CD4-positive, alpha-beta memory T cell (primary cell): ENCODE measurements at regions not wholly inside any gene's neighbourhood (a gene's known extent, or its start where the extent isn't known, plus 50 kb on each side); places are given as distances from the start of the nearest gene placed in this dataset.
"Not testable (repeated sequence)": the region's sequence is repeated elsewhere in the genome, so short reads cannot be mapped to it uniquely, and the experiment has no call there.

ENCODE experiments used
- CTCF ChIA-PET: fragments of 350-600 bp; sonication (Branson Sonifier 250); formaldehyde crosslinking; loops from one replicate; lab custom pipeline; 2021; ENCODE audit warnings: inconsistent platforms; ENCODE audit not compliant: partially characterized antibody; lab: Charles Lee
- POLR2A ChIA-PET: fragments of 350-600 bp; sonication (Branson Sonifier 250); formaldehyde crosslinking; loops from one replicate; lab custom pipeline; 2021; ENCODE audit not compliant: partially characterized antibody; lab: Charles Lee
- DNase-seq, 5 donors: peaks; one replicate each; pipeline versions ENCODE4 v3.0.0 to v3.0.0-alpha.2; 2020 to 2022; ENCODE audit warnings: mixed read lengths in 1 of 5
- H3K27ac ChIP-seq: one replicate; pipeline ENCODE4 v1.7.0; 2013; ENCODE audit warnings: low read depth, low read length
- H3K27me3 ChIP-seq: 2 replicates; pipeline ENCODE4 v1.7.0; 2013; ENCODE audit warnings: mild to moderate bottlenecking, low read length, moderate library complexity; ENCODE audit not compliant: insufficient read depth
- H3K36me3 ChIP-seq: 2 replicates; pipeline ENCODE4 v1.7.0; 2013; ENCODE audit warnings: mild to moderate bottlenecking, low read length, moderate library complexity; ENCODE audit not compliant: insufficient read depth
- H3K4me1 ChIP-seq: 2 replicates; pipeline ENCODE4 v1.7.0; 2013; ENCODE audit warnings: mild to moderate bottlenecking, low read length, moderate library complexity; ENCODE audit not compliant: insufficient read depth
- H3K4me3 ChIP-seq, 2 donors: one replicate each; pipeline ENCODE4 v1.7.0; 2013; ENCODE audit warnings: low read length in 2 of 2, mild to moderate bottlenecking in 1 of 2
- H3K9me3 ChIP-seq, 2 donors: one replicate each; pipeline ENCODE4 v1.7.0; 2013; ENCODE audit warnings: low read length in 2 of 2, control low read depth in 1 of 2; ENCODE audit not compliant: control insufficient read depth in 1 of 2
- H3K27ac Mint-ChIP-seq, 7 donors: one replicate each; pipeline ENCODE4 v1.8.0; 2020 to 2021; ENCODE audit warnings: mixed read lengths in 7 of 7, mild to moderate bottlenecking in 6 of 7, inconsistent platforms in 3 of 7, moderate library complexity in 3 of 7
- H3K27me3 Mint-ChIP-seq, 2 donors: one replicate each; pipeline ENCODE4 v1.8.0; 2020 to 2021; ENCODE audit warnings: mixed read lengths in 2 of 2
- H3K36me3 Mint-ChIP-seq, 2 donors: one replicate each; pipeline ENCODE4 v1.8.0; 2020 to 2021; ENCODE audit warnings: mixed read lengths in 2 of 2, inconsistent platforms in 1 of 2, mild to moderate bottlenecking in 1 of 2
- H3K4me1 Mint-ChIP-seq, 4 donors: one replicate each; pipeline ENCODE4 v1.8.0; 2020 to 2021; ENCODE audit warnings: mixed read lengths in 4 of 4, mild to moderate bottlenecking in 1 of 4
- H3K4me3 Mint-ChIP-seq, 8 donors: one replicate each; pipeline ENCODE4 v1.8.0; 2020 to 2021; ENCODE audit warnings: mixed read lengths in 8 of 8, mild to moderate bottlenecking in 7 of 8, moderate library complexity in 6 of 8, inconsistent platforms in 3 of 8
- H3K9me3 Mint-ChIP-seq, 8 donors: one replicate each; pipeline ENCODE4 v1.8.0; 2020 to 2021; ENCODE audit warnings: mixed read lengths in 8 of 8, mild to moderate bottlenecking in 5 of 8, inconsistent platforms in 3 of 8, moderate library complexity in 1 of 8
- intact Hi-C: fragments of 100-400 bp; cut with micrococcal nuclease; formaldehyde crosslinking; loops from one replicate; pipeline ENCODE4 v1.15.1; 2023

GRCh38 chr2:144642856-144643255 is 122.9 kb upstream of the ZEB2 start:
- ChIA-PET CTCF (no interaction called here), POLR2A (no interaction called here)
- Mint-ChIP-seq H3K4me1 (no peaks in the 10 kb centered on the region), H3K9me3 (peaks cover 0 to 4% (median under 1%) of the 10 kb centered on the region in 8 donors), H3K27me3 (peaks cover 3 to 6% of the 10 kb centered on the region in 2 donors), H3K36me3 (no peaks in the 10 kb centered on the region), H3K27ac (no peak overlapping the region), H3K4me3 (no peak overlapping the region)
- Histone ChIP-seq H3K9me3 (no peaks in the 10 kb centered on the region), H3K4me3 (no peak overlapping the region), H3K4me1 (no peaks in the 10 kb centered on the region), H3K27me3 (no peaks in the 10 kb centered on the region), H3K36me3 (no peaks in the 10 kb centered on the region), H3K27ac (no peak overlapping the region)
- intact Hi-C loops: no loop called here
- no peak for DNase-seq

DNA sequence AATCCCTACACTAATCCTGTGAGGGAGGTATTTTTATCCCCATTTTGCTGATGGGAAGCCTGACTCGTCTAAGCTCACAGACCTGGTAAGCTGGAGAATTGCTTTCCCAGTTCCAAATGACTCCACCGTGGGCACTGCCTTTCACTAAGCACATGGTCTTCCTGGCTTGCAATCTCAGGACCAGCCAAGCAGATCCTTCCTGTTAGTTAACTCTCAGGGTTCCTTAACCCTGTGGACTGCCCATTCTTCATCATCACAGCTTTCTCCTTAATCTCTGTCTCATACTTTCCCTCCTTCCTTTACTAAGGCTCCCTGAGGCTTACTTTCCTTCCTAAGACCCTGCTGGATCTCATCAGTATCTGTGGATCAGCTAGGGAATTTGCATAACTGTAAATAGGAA is 122.2 kb upstream of the ZEB2 start:
- Histone ChIP-seq H3K9me3 (no peaks in the 10 kb centered on the region), H3K4me1 (no peaks in the 10 kb centered on the region), H3K36me3 (no peaks in the 10 kb centered on the region), H3K27ac (no peak overlapping the region), H3K4me3 (no peak overlapping the region), H3K27me3 (no peaks in the 10 kb centered on the region)
- DNase-seq: no peak
- Mint-ChIP-seq H3K9me3 (peaks cover 0 to 11% (median 2%) of the 10 kb centered on the region in 8 donors), H3K36me3 (no peaks in the 10 kb centered on the region), H3K4me3 (no peak overlapping the region), H3K27me3 (peaks cover 3 to 5% of the 10 kb centered on the region in 2 donors), H3K4me1 (peaks cover 0 to 1% (median 0%) of the 10 kb centered on the region in 4 donors), H3K27ac (no peak overlapping the region)
- intact Hi-C loops: no loop called here
- ChIA-PET POLR2A (no interaction called here), CTCF (no interaction called here)

GRCh38 chr2:144638250-144638649 is 118.3 kb upstream of the ZEB2 start:
- intact Hi-C loops, H3K9me3 ChIP-seq, H3K27ac ChIP-seq, POLR2A ChIA-PET, CTCF ChIA-PET, H3K27me3 ChIP-seq, H3K27ac Mint-ChIP-seq, H3K4me3 Mint-ChIP-seq, DNase-seq, H3K4me1 Mint-ChIP-seq, H3K36me3 Mint-ChIP-seq, H3K4me3 ChIP-seq, H3K36me3 ChIP-seq, H3K27me3 Mint-ChIP-seq, H3K4me1 ChIP-seq: not testable (repeated sequence)
- peaks cover 0 to 19% (median 9%) of the 10 kb centered on the region in 8 donors for H3K9me3 Mint-ChIP-seq

- H3K27me3 ChIP-seq, POLR2A ChIA-PET, H3K9me3 ChIP-seq, H3K4me1 Mint-ChIP-seq, H3K27ac Mint-ChIP-seq, intact Hi-C loops, H3K4me3 ChIP-seq, CTCF ChIA-PET, H3K4me1 ChIP-seq, H3K4me3 Mint-ChIP-seq, H3K27ac ChIP-seq, H3K27me3 Mint-ChIP-seq, H3K36me3 ChIP-seq, H3K36me3 Mint-ChIP-seq, DNase-seq: not testable (repeated sequence)
- H3K9me3 Mint-ChIP-seq: peaks cover 0 to 19% (median 9%) of the 10 kb centered on the region in 8 donors
Observed at GRCh38 chr2:144636860-144637259, 116.9 kb upstream of the ZEB2 start.

DNA sequence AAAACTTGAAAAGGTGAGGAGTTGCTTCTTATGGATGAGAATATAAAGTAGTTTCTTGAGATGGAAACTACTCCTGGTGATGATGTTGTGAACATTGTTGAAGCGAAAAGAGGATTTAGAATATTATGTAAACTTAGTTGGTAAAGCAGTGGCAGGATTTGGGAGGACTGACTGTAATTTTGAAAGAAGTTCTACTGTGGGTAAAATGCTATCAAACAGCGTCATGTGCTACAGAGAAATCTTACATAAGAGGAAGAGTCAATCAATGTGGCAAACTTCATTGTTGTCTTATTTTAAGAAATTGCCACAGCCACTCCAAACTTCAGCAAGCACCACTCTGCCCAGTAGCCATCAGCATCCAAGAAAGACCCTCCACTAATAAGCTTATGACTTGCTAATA is 112.9 kb upstream of the ZEB2 start:
- Histone ChIP-seq H3K27ac (no peak overlapping the region), H3K9me3 (no peaks in the 10 kb centered on the region), H3K27me3 (no peaks in the 10 kb centered on the region), H3K4me1 (no peaks in the 10 kb centered on the region), H3K4me3 (no peak overlapping the region), H3K36me3 (no peaks in the 10 kb centered on the region)
- H3K9me3 Mint-ChIP-seq: peaks cover 0 to 18% (median 7%) of the 10 kb centered on the region in 8 donors
- H3K27me3 Mint-ChIP-seq: peaks cover 5 to 6% of the 10 kb centered on the region in 2 donors
- no peak overlapping the region for H3K4me3 Mint-ChIP-seq
- DNase-seq: no peak
- intact Hi-C loops: no loop called here
- POLR2A ChIA-PET: no interaction called here
- H3K4me1 Mint-ChIP-seq: peaks cover 0 to 3% (median 0%) of the 10 kb centered on the region in 4 donors
- CTCF ChIA-PET: no interaction called here
- no peak overlapping the region for H3K27ac Mint-ChIP-seq
- no peaks in the 10 kb centered on the region for H3K36me3 Mint-ChIP-seq

- intact Hi-C loops: no loop called here
- ChIA-PET POLR2A (no interaction called here), CTCF (no interaction called here)
- H3K4me1 ChIP-seq: no peaks in the 10 kb centered on the region
- Mint-ChIP-seq H3K27ac (no peak overlapping the region), H3K36me3 (no peaks in the 10 kb centered on the region), H3K27me3 (peaks cover 9 to 10% of the 10 kb centered on the region in 2 donors), H3K9me3 (peaks cover 0 to 16% (median 6%) of the 10 kb centered on the region in 8 donors), H3K4me3 (no peak overlapping the region), H3K4me1 (no peaks in the 10 kb centered on the region)
- no peaks in the 10 kb centered on the region for H3K36me3 ChIP-seq
- H3K27ac ChIP-seq: no peak overlapping the region
- H3K4me3 ChIP-seq: no peak overlapping the region
- DNase-seq: no peak
- no peaks in the 10 kb centered on the region for H3K27me3 ChIP-seq
- H3K9me3 ChIP-seq: no peaks in the 10 kb centered on the region
Observed at GRCh38 chr2:144631636-144632035, 111.7 kb upstream of the ZEB2 start.

GRCh38 chr2:144630459-144631215 is 110.7 kb upstream of the ZEB2 start:
- CTCF ChIA-PET: no interaction called here
- H3K4me1 ChIP-seq: no peaks in the 10 kb centered on the region
- H3K4me3 Mint-ChIP-seq: no peak overlapping the region

More at GRCh38 chr2:144630459-144631215, 110.7 kb upstream of the ZEB2 start:
- H3K36me3 Mint-ChIP-seq: no peaks in the 10 kb centered on the region
- POLR2A ChIA-PET: no interaction called here
- Histone ChIP-seq H3K27ac (no peak overlapping the region), H3K9me3 (no peaks in the 10 kb centered on the region), H3K36me3 (no peaks in the 10 kb centered on the region), H3K27me3 (no peaks in the 10 kb centered on the region), H3K4me3 (no peak overlapping the region)
- peaks cover 0 to 6% (median 2%) of the 10 kb centered on the region in 8 donors for H3K9me3 Mint-ChIP-seq
- no peaks in the 10 kb centered on the region for H3K4me1 Mint-ChIP-seq
- no peak overlapping the region for H3K27ac Mint-ChIP-seq
- intact Hi-C loops: no loop called here
- H3K27me3 Mint-ChIP-seq: peaks cover 9 to 10% of the 10 kb centered on the region in 2 donors
- DNase-seq: no peak
